Stomach (tissue), 8 donors: ENCODE measurements at regions not wholly inside any gene's neighbourhood (a gene's known extent, or its start where the extent isn't known, plus 50 kb on each side); places are given as distances from the start of the nearest gene placed in this dataset.
A peak's percentile ranks its signal among the peaks of the same experiment; 100 is the strongest.

Experiments used
- DNase-seq, 2 donors: peaks; one replicate each; pipeline versions ENCODE4 v3.0.0 to v3.0.0-alpha.2; 2013 to 2019
- H3K27ac ChIP-seq, 5 donors: fragments of 200-600 bp in 4 of 5; sonication (generic) in 4 of 5; one replicate each; pipeline ENCODE4 v1.5.1; 2013 to 2019; ENCODE audit warnings: mild to moderate bottlenecking in 1 of 5, moderate library complexity in 1 of 5
- H3K27me3 ChIP-seq, 3 donors: fragments of 200-600 bp; sonication (generic); one replicate each; pipeline ENCODE4 v1.5.1; 2017 to 2019; ENCODE audit warnings: mixed run types in 1 of 3
- H3K36me3 ChIP-seq, 4 donors: fragments of 200-600 bp; sonication (generic); 1 replicate in 3 of 4; 2 replicates in 1 of 4; pipeline ENCODE4 v1.5.1; 2016 to 2019
- H3K4me1 ChIP-seq, 4 donors: fragments of 200-600 bp; sonication (generic); one replicate each; pipeline ENCODE4 v1.5.1; 2016 to 2019
- H3K4me3 ChIP-seq, 4 donors: fragments of 200-600 bp; sonication (generic) in 3 of 4; one replicate each; pipeline ENCODE4 v1.5.1; 2016 to 2019; ENCODE audit warnings: mild to moderate bottlenecking in 1 of 4
- H3K9me3 ChIP-seq, 4 donors: fragments of 200-600 bp; sonication (generic); one replicate each; pipeline ENCODE4 v1.5.1; 2016 to 2019
- CTCF ChIP-seq, 7 experiments: fragments of 450-650 bp in 4 of 7; fragments of 200-600 bp in 3 of 7; sonication (generic) in 3 of 7; IDR thresholded peaks; one replicate each; pipeline ENCODE4 v1.5.1; 2016 to 2019; ENCODE audit warnings: antibody characterized with exemption in 7 of 7, control low read depth in 2 of 7, mild to moderate bottlenecking in 1 of 7
- EP300 ChIP-seq: sonication (generic); formaldehyde crosslinking; IDR thresholded peaks from one replicate; pipeline ENCODE4 v1.6.1; 2017; ENCODE audit warnings: antibody characterized with exemption
- POLR2A ChIP-seq, 4 donors: fragments of 450-650 bp; IDR thresholded peaks; one replicate each; pipeline ENCODE4 v1.6.1; 2016; ENCODE audit warnings: antibody characterized with exemption in 4 of 4, control low read depth in 2 of 4, mild to moderate bottlenecking in 1 of 4, moderate library complexity in 1 of 4
- POLR2AphosphoS5 ChIP-seq, 3 donors: sonication (generic); formaldehyde crosslinking; IDR thresholded peaks; one replicate each; pipeline ENCODE4 v1.6.1; 2016; ENCODE audit warnings: antibody characterized with exemption in 3 of 3
- WGBS, 5 donors: extraction: QIAGEN DNeasy Blood & Tissue Kit in 3 of 5; methylation state at CpG; one replicate each; pipeline versions ENCODE4 v1.1.5 to v1.1.7; 2013 to 2018; 5-methylcytosine and 5-hydroxymethylcytosine counted together
- intact Hi-C: fragments of 100-400 bp; cut with DNase I; formaldehyde crosslinking; loops from one replicate; pipeline ENCODE4 v1.15.1; 2023; ENCODE audit warnings: low total_unique reads
- donor health status: healthy with polysubstance abuse.
- donor health status: Bipolar disorder and iron deficiency.
- donor health status: healthy.

- H3K36me3 ChIP-seq: no peaks in the 10 kb centered on the region
- WGBS, 5 donors: 48 to 66% (median 57%) methylated on average over 3 of the region's 3 CpGs
- H3K27me3 ChIP-seq: no peaks in the 10 kb centered on the region
- peak in 1 of 2 donors; percentile 11 for DNase-seq
- H3K9me3 ChIP-seq: no peaks in the 10 kb centered on the region
- intact Hi-C loops: no loop called here
- H3K4me1 ChIP-seq: no peaks in the 10 kb centered on the region
- H3K27ac ChIP-seq: no peak overlapping the region
- no peak overlapping the region for H3K4me3 ChIP-seq
- TF ChIP-seq CTCF (IDR thresholded peaks at IDR 0.05) (no peak), POLR2AphosphoS5 (IDR thresholded peaks at IDR 0.05) (no peak), POLR2A (IDR thresholded peaks at IDR 0.05) (no peak), EP300 (no peak)
These were observed 122.3 kb downstream of the EFHB start for GRCh38 chr3:19811689-19812088.

- 48 to 70% (median 64%) methylated on average over 3 of the region's 3 CpGs for WGBS, 5 donors
- Histone ChIP-seq H3K4me1 (no peaks in the 10 kb centered on the region), H3K4me3 (no peak overlapping the region), H3K9me3 (peaks cover 0 to 10% (median 7%) of the 10 kb centered on the region in 4 donors), H3K27me3 (no peaks in the 10 kb centered on the region), H3K36me3 (no peaks in the 10 kb centered on the region), H3K27ac (no peak overlapping the region)
- no peak for DNase-seq
- TF ChIP-seq CTCF (IDR thresholded peaks at IDR 0.05) (no peak), POLR2AphosphoS5 (IDR thresholded peaks at IDR 0.05) (no peak), EP300 (no peak), POLR2A (IDR thresholded peaks at IDR 0.05) (no peak)
- intact Hi-C loops: no loop called here
These were observed 125.2 kb downstream of the EFHB start for GRCh38 chr3:19808834-19809233.

- Histone ChIP-seq H3K9me3 (peaks cover 6 to 43% (median 26%) of the 10 kb centered on the region in 4 donors), H3K27ac (no peak overlapping the region), H3K36me3 (no peaks in the 10 kb centered on the region), H3K27me3 (no peaks in the 10 kb centered on the region), H3K4me1 (no peaks in the 10 kb centered on the region), H3K4me3 (no peak overlapping the region)
- DNase-seq: no peak
- TF ChIP-seq CTCF (IDR thresholded peaks at IDR 0.05) (no peak), POLR2AphosphoS5 (IDR thresholded peaks at IDR 0.05) (no peak), EP300 (no peak), POLR2A (IDR thresholded peaks at IDR 0.05) (no peak)
- intact Hi-C loops: no loop called here
These were observed 134.1 kb downstream of the EFHB start for GRCh38 chr3:19799887-19800286.

- H3K9me3 ChIP-seq: peaks cover 6 to 36% (median 22%) of the 10 kb centered on the region in 4 donors
- H3K36me3 ChIP-seq: no peaks in the 10 kb centered on the region
- intact Hi-C loops: no loop called here
- no peak for DNase-seq
- H3K27me3 ChIP-seq: no peaks in the 10 kb centered on the region
- TF ChIP-seq CTCF (IDR thresholded peaks at IDR 0.05): no peak
- no peak for TF ChIP-seq POLR2AphosphoS5 (IDR thresholded peaks at IDR 0.05)
- no peak for TF ChIP-seq POLR2A (IDR thresholded peaks at IDR 0.05)
- no peak for TF ChIP-seq EP300
- H3K27ac ChIP-seq: no peak overlapping the region
- H3K4me3 ChIP-seq: no peak overlapping the region
- H3K4me1 ChIP-seq: no peaks in the 10 kb centered on the region
These were observed 134.9 kb downstream of the EFHB start for GRCh38 chr3:19799115-19799514.
